ENCODE measurements at regions not wholly inside any gene's neighbourhood (a gene's known extent, or its start where the extent isn't known, plus 50 kb on each side); places are given as distances from the start of the nearest gene placed in this dataset.

DNA sequence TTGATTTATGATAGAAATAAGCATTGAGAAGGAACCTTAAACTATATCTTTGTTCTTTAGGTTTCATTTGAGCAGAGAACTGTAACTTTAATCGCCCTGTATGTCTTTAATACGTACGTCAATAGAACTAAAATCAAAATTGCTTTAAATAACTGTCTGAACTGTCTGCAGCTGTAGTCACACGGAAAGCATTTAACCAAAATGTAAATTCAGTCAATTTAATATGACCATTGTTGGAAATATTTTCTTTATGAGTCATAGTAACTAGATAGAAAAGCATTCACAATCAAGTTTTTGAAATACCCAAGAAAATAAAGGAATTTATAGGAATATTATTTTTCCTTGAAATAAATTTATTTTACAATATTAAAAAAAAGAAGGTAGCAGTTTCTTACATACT is 157.1 kb upstream of the CDH6 start:
- Histone ChIP-seq H3K79me2 (replicated peaks; ENCODE audit: insufficient read depth) (no peaks in the 10 kb centered on the region), H3K4me2 (no peak overlapping the region), H3K4me1 (ENCODE audit: insufficient read depth) (no peaks in the 10 kb centered on the region), H3K4me3 (no peak overlapping the region), H2AFZ (no peak overlapping the region), H3K36me3 (ENCODE audit: insufficient read depth) (no peaks in the 10 kb centered on the region), H3F3A (replicated peaks; ENCODE audit: low read depth) (no peaks in the 10 kb centered on the region), H3K27ac (ENCODE audit: low read depth) (no peak overlapping the region), H3K27me3 (ENCODE audit: insufficient read depth) (no peaks in the 10 kb centered on the region), H3K9me2 (ENCODE audit: insufficient read depth) (no peaks in the 10 kb centered on the region), H4K20me1 (replicated peaks; ENCODE audit: insufficient read depth) (no peaks in the 10 kb centered on the region)
- no peak overlapping the region for H3K27ac Mint-ChIP-seq
- ATAC-seq (no peak), DNase-seq (ENCODE audit: low spot score) (no peak)
- H3K9me3 Mint-ChIP-seq, result peaks cover 15% of the 10 kb centered on the region
- TF ChIP-seq, protein P1, sequence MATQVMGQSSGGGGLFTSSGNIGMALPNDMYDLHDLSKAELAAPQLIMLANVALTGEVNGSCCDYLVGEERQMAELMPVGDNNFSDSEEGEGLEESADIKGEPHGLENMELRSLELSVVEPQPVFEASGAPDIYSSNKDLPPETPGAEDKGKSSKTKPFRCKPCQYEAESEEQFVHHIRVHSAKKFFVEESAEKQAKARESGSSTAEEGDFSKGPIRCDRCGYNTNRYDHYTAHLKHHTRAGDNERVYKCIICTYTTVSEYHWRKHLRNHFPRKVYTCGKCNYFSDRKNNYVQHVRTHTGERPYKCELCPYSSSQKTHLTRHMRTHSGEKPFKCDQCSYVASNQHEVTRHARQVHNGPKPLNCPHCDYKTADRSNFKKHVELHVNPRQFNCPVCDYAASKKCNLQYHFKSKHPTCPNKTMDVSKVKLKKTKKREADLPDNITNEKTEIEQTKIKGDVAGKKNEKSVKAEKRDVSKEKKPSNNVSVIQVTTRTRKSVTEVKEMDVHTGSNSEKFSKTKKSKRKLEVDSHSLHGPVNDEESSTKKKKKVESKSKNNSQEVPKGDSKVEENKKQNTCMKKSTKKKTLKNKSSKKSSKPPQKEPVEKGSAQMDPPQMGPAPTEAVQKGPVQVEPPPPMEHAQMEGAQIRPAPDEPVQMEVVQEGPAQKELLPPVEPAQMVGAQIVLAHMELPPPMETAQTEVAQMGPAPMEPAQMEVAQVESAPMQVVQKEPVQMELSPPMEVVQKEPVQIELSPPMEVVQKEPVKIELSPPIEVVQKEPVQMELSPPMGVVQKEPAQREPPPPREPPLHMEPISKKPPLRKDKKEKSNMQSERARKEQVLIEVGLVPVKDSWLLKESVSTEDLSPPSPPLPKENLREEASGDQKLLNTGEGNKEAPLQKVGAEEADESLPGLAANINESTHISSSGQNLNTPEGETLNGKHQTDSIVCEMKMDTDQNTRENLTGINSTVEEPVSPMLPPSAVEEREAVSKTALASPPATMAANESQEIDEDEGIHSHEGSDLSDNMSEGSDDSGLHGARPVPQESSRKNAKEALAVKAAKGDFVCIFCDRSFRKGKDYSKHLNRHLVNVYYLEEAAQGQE (IDR thresholded peaks at IDR 0.05; ENCODE audit: unreplicated experiment), result no peak
- TF ChIP-seq EZH2phosphoT487 (IDR thresholded peaks at IDR 0.05; ENCODE audit: unreplicated experiment) (no peak), NANOG (IDR thresholded peaks at IDR 0.05; ENCODE audit: borderline replicate concordance) (no peak), STAT1 (IDR thresholded peaks at IDR 0.05; ENCODE audit: unreplicated experiment) (no peak), EZH2 (IDR thresholded peaks at IDR 0.05; ENCODE audit: low read depth, unreplicated experiment) (no peak), POLR2AphosphoS5 (IDR thresholded peaks at IDR 0.05; ENCODE audit: low read depth) (no peak), CREB1 (CRISPR knock-in tag; IDR thresholded peaks at IDR 0.05; ENCODE audit: low read depth) (no peak), ZNF331 (CRISPR knock-in tag; IDR thresholded peaks at IDR 0.05; ENCODE audit: low read depth) (no peak), ZNF114 (CRISPR knock-in tag; IDR thresholded peaks at IDR 0.05) (no peak), JUNB (IDR thresholded peaks at IDR 0.05; ENCODE audit: unreplicated experiment) (no peak)
- TF ChIP-seq, protein P2, sequence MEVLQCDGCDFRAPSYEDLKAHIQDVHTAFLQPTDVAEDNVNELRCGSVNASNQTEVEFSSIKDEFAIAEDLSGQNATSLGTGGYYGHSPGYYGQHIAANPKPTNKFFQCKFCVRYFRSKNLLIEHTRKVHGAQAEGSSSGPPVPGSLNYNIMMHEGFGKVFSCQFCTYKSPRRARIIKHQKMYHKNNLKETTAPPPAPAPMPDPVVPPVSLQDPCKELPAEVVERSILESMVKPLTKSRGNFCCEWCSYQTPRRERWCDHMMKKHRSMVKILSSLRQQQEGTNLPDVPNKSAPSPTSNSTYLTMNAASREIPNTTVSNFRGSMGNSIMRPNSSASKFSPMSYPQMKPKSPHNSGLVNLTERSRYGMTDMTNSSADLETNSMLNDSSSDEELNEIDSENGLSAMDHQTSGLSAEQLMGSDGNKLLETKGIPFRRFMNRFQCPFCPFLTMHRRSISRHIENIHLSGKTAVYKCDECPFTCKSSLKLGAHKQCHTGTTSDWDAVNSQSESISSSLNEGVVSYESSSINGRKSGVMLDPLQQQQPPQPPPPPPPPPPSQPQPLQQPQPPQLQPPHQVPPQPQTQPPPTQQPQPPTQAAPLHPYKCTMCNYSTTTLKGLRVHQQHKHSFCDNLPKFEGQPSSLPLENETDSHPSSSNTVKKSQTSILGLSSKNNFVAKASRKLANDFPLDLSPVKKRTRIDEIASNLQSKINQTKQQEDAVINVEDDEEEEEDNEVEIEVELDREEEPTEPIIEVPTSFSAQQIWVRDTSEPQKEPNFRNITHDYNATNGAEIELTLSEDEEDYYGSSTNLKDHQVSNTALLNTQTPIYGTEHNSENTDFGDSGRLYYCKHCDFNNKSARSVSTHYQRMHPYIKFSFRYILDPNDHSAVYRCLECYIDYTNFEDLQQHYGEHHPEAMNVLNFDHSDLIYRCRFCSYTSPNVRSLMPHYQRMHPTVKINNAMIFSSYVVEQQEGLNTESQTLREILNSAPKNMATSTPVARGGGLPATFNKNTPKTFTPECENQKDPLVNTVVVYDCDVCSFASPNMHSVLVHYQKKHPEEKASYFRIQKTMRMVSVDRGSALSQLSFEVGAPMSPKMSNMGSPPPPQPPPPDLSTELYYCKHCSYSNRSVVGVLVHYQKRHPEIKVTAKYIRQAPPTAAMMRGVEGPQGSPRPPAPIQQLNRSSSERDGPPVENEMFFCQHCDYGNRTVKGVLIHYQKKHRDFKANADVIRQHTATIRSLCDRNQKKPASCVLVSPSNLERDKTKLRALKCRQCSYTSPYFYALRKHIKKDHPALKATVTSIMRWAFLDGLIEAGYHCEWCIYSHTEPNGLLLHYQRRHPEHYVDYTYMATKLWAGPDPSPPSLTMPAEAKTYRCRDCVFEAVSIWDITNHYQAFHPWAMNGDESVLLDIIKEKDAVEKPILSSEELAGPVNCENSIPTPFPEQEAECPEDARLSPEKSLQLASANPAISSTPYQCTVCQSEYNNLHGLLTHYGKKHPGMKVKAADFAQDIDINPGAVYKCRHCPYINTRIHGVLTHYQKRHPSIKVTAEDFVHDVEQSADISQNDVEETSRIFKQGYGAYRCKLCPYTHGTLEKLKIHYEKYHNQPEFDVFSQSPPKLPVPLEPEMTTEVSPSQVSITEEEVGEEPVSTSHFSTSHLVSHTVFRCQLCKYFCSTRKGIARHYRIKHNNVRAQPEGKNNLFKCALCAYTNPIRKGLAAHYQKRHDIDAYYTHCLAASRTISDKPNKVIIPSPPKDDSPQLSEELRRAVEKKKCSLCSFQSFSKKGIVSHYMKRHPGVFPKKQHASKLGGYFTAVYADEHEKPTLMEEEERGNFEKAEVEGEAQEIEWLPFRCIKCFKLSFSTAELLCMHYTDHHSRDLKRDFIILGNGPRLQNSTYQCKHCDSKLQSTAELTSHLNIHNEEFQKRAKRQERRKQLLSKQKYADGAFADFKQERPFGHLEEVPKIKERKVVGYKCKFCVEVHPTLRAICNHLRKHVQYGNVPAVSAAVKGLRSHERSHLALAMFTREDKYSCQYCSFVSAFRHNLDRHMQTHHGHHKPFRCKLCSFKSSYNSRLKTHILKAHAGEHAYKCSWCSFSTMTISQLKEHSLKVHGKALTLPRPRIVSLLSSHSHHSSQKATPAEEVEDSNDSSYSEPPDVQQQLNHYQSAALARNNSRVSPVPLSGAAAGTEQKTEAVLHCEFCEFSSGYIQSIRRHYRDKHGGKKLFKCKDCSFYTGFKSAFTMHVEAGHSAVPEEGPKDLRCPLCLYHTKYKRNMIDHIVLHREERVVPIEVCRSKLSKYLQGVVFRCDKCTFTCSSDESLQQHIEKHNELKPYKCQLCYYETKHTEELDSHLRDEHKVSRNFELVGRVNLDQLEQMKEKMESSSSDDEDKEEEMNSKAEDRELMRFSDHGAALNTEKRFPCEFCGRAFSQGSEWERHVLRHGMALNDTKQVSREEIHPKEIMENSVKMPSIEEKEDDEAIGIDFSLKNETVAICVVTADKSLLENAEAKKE (CRISPR knock-in tag; IDR thresholded peaks at IDR 0.05), result no peak
- TF ChIP-seq, protein P3, sequence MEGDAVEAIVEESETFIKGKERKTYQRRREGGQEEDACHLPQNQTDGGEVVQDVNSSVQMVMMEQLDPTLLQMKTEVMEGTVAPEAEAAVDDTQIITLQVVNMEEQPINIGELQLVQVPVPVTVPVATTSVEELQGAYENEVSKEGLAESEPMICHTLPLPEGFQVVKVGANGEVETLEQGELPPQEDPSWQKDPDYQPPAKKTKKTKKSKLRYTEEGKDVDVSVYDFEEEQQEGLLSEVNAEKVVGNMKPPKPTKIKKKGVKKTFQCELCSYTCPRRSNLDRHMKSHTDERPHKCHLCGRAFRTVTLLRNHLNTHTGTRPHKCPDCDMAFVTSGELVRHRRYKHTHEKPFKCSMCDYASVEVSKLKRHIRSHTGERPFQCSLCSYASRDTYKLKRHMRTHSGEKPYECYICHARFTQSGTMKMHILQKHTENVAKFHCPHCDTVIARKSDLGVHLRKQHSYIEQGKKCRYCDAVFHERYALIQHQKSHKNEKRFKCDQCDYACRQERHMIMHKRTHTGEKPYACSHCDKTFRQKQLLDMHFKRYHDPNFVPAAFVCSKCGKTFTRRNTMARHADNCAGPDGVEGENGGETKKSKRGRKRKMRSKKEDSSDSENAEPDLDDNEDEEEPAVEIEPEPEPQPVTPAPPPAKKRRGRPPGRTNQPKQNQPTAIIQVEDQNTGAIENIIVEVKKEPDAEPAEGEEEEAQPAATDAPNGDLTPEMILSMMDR (conservative IDR thresholded peaks at IDR 0.05; ENCODE audit: low read depth in 2 of 2), result no peak
- TF ChIP-seq, protein P4, sequence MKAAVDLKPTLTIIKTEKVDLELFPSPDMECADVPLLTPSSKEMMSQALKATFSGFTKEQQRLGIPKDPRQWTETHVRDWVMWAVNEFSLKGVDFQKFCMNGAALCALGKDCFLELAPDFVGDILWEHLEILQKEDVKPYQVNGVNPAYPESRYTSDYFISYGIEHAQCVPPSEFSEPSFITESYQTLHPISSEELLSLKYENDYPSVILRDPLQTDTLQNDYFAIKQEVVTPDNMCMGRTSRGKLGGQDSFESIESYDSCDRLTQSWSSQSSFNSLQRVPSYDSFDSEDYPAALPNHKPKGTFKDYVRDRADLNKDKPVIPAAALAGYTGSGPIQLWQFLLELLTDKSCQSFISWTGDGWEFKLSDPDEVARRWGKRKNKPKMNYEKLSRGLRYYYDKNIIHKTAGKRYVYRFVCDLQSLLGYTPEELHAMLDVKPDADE (IDR thresholded peaks at IDR 0.05), result no peak
- H3K36me3 Mint-ChIP-seq (ENCODE audit: low read depth), result peaks cover 7% of the 10 kb centered on the region; the same call in 1 of the 3 replicates
- no peaks in the 10 kb centered on the region for H3K4me1 Mint-ChIP-seq
- no peak overlapping the region for H3K4me3 Mint-ChIP-seq
- no peaks in the 10 kb centered on the region for H3K27me3 Mint-ChIP-seq (ENCODE audit: insufficient read depth, low read depth, poor library complexity)

Data from GM23338 (cell line).